NCI-H1105 treated with DMSO at 0.1 percent for 48 hours (cell line): ENCODE measurements at regions not wholly inside any gene's neighbourhood (a gene's known extent, or its start where the extent isn't known, plus 50 kb on each side); places are given as distances from the start of the nearest gene placed in this dataset.

Experiments
- DNase-seq: peaks from one replicate; lab custom pipeline; 2025; lab: John Stamatoyannopoulos, UW

DNA sequence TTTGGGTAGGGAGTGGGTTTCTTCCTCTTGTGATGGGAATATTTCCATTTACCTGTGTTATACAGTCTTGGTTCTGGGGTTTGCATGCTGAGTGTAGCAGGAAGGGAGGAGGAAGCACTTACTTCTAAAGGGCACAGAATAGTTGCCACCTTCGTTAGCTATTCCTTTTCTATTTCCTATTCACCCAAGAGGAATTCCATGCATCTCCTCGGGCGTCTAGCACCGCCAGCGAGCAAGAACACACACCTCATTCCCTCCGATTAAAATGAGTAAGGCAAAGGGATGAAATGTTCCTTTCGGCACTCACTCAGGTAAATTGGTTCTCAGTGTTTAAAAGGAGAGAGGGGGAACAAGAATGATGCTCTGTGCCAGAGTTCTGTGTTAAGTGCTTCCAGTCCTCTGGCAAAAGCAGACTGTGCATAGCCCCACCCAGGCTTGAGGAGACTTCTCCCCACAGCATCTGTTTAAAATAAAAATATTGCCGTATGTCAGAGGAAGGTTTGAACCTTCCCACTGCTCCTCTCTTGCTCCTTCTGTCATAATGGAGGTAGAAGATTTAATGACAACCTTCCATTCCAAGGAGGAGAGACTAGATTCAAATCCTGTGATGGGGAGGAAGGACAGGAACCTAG is 351.4 kb downstream of the PTTG2 start:
- DNase-seq, result no peak

DNA sequence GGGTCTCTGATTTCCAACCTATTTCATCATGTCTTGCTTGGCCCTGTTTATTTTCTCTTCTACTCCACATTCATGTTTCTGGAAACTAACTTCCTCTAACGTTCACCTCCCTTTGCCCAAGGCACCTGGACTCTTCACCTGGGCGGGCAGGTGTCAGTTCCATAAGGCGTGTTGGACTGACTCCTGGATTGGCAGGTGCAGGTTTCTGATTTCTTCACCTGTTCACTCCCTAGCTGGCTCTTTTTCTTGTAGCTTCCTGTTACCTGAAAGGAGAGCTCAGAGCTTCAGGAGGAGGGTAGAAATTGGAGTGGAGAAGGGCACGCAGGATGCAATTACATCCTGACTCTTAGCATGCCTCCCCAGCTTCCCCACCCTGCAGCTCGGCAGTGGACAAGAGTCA is 350.8 kb upstream of the KLF3 start:
- DNase-seq, result peak; percentile 93

DNA sequence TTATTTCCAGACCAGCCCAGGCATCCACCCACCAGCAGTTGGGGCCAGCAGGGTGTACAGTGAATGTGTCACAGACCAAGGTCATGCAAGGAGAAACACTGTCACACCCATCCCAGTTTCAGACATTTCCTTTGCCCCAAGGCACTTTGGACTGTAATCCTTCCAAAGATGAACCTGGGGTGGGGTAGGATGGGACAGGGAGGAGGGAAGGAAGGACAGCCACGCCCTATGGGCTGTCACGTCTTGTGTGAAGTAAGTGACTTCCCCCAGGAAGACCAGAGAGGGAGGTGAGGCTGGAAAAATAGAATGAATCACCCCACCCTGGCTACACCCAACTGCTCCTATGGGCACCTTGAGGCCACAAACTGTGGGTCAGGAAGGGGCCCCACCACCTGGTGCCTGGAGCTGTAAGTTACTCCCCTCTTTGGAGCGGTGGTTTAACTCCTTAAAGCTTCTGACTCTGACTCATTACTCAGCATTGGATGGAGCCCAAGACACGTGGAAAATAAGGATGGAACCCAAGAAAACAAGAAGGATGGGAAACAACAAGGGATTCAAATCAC is 349.9 kb upstream of the KLF3 start:
- DNase-seq, result no peak

DNA sequence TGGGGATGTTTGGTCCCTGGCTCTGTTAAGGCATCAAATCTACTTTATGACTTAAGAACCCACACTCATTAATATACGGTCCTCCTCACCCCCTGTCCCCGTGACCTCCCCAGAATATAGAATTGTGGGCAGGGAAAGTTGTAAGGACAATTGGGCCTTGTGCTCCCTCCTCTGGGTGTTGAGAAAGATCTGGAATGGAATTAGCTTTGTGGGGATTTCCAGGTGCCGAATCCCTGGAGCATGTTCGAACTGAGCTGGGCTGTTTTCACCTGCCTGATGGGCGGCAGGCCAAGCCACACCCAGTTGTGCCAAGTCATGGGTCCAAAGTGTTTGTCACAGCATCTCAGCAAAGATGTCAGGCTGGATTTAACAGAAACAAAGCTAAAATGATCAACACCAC is 349.3 kb upstream of the KLF3 start:
- peak; percentile 72 for DNase-seq

DNA sequence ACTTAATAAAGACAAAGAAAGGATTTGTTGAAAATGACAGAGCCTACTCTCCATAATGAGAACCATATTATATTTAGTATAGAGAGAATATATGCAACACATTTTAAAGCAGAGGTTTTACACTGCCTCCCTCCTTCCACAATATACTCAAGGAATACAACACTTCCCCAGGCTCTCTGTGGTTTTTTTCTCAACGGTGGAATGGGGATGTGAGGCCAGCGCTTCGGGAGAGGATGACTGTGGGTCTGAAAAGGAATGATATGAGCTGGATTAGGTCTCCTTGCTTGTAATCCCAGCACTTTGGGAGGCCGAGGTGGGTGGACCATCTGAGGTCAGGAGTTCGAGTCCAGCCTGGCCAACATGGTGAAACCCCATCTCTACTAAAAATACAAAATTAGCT is 348.7 kb upstream of the KLF3 start:
- DNase-seq, result no peak

DNA sequence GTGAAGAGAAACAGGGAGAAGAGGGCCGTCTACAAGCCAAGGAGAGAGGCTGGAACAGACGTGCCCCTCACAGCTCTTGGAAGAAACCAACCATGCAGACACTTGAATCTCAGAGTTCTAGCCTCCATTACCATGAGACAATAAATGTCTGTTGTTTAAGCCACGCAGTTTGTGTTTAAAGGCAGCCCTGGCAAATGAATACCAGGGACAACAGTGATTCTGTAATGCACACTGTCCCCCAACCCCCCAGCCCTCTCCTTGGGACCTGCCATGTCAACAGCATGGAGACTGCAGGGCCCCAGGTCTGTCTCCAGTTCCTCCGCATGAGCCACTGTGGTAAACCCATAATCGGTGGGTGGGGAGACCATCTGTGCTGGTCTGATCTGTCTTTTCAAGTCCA is 348.0 kb upstream of the KLF3 start:
- DNase-seq, result no peak

DNA sequence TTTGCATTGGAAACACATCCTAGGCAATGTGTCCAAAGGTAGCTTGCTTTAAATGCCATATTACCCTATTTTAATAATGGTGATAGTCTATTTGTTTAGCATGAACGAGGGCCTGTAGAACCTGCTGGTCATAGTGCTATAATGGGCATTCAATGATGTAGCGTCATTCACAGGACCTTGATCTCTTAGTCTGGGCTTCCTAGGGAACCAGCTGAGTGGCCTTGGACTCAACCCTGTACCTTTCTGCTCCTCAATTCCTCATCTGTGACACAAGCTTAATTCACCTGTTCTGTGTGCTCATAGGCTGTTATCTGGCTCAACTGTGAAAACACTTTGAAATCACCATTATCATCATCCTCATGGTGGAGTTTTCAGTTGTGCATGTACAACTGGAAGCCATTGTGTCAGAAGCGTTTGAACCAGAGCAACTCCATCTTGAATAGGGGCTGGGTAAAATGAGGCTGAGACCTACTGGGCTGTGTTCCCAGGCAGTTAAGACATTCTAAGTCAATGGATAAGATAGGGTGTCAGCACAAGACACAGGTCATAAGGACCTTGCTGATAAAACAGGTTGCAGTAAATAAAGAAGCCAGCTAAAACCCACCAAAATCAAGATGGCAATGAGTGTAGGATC is 346.8 kb upstream of the KLF3 start:
- no peak for DNase-seq

DNA sequence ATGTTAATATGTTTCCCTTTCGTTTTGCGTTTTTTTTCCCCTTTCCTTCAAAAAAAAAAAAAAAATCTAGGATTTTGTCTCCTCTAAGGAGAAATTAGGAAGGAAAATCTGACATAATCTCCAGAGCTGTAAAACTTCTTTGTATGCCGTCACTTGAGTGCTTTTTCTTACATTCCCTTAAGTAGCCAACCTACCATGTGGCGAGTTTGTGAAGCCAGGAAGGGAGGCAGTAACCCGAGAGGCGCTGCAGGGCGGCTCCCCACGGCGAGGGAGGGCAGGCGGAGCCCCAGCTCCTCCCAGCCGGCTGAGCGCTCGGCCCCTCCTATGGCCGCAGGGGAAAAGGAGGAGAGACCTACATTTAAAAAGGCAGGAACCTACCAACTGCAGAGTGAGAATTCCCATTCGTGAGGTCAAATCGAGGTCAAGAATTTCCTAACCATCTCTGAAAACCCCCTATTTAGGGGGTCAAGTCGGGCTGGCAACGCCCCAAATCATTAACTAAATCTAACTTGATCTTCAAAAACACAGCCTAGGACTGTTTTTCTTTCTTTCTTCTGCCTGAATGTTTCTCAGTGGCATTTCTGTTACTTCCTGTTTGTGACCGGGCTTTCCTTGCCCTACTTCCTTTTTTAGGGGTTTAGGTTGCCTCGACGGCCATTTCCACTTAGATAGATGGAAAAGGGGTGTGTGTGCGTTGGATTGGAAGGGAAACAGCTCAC is 345.1 kb upstream of the KLF3 start:
- DNase-seq, result peak; percentile 77

DNA sequence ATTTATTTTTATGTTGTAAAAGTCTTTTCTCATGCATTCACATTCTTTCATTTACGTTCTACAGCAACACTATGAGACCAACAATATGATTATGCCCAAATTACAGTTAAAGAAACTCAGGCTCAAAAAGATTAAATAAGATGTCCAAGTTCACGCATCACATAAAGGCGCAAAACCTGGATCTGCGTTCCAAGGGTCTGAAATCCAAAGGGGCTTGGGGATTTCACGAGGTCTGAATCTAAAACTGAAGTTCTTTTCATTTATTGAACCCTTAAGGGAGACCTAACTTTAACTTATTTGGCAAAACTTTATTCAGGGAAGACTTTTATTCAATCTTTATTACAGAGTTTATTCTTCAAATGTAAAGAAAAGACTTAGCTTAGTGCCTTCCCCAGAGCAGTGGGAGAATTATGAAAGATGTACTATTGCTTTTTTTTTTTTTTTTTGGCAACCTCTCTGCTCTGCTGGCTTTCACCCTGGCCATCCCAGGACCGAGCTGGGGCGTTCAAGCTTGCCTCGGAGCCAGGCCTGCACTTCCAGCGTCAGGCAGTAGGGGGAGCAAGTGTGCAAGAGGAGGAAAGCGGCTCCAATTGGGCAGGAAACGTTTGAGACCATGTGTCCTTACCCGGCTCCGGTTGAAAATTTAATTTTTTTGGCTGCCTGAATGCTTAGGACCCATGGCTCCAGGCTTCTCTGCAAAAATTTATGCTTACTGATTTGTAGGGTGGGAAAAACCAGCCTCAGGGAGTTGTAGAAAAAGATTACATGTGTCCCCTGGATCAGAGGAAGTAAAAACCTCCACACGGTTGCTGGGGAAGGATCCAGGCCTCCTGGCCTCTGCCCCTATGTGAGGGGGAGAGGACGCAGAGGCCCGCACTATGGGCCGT is 344.3 kb upstream of the KLF3 start:
- DNase-seq, result peak; percentile 59

DNA sequence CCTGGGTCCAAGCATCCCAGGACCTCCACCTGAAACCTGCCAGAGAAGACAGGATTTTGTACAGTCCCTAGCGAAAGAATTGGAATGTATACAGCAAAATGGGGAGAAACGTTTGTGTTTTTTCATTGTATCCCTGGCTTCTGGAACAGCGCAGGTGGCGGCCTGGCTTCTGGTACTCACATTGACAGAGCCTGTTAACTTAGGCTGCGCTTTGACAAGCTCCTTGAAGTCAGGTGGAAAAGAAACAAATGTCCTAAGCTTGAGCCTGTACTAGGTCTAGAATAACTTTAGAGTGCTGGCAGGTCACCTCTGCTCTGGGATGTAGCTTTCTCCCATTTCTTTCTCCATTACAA is 343.7 kb upstream of the KLF3 start:
- no peak for DNase-seq

DNA sequence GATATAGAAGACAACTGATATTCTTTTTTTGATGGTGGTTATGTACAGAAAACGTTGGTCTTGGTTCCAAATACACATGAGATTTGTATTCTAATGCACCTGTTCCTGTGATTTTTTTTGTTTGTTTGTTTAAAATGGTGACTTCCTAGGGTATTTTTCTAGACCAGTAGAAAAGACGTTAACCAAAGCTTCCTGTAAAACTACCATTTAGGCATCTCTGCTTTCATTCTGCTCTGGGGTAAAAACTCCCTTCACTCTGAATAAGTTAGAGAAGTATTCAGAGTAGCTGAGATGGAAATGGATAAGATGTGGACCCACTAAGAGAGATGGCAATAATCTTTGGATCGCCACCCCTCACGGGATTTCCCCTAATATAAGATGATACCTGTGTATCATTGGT is 343.2 kb upstream of the KLF3 start:
- no peak for DNase-seq

DNA sequence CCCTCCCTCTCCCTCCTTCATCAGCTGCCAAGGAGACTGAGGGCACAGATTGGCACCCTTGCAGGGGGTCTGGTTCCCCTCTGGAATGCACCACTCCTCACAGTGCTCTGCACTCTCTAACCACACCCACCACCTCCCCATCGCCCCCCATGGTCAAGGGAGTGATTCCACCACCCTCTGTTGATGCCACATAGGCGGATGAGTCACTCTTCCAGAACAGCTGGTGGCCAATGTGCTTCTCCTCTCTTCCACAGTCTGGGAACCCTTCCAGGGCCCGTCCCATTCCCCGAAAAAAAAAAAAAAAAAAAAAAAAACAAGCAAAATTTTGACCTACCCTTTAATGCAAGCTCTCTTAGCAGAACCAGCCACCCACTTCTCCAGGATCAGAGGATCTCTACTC is 341.3 kb upstream of the KLF3 start:
- no peak for DNase-seq

DNA sequence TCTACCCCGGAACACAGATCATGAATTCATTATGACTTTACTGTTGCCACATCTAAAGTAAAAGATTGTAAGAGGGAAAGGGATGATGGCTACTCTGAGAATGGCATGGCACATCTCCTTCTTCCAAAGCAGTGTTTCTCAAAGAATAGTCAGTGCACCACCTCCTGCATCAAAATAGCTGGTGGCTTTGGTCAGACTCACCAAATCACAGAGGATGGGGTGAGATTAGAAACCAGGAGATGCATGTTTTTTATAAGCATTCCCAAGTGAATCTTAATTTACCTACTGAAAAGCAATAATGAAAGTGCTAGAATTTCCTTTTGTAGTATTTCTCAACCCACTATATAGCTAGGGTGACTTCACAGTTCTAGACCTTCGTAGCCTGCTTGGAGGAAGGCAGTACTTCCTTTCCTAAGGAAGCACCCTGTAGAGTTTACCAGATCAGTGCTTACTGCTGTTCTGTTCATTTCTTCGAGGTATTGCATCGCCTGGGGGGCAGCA is 340.8 kb upstream of the KLF3 start:
- DNase-seq, result no peak

DNA sequence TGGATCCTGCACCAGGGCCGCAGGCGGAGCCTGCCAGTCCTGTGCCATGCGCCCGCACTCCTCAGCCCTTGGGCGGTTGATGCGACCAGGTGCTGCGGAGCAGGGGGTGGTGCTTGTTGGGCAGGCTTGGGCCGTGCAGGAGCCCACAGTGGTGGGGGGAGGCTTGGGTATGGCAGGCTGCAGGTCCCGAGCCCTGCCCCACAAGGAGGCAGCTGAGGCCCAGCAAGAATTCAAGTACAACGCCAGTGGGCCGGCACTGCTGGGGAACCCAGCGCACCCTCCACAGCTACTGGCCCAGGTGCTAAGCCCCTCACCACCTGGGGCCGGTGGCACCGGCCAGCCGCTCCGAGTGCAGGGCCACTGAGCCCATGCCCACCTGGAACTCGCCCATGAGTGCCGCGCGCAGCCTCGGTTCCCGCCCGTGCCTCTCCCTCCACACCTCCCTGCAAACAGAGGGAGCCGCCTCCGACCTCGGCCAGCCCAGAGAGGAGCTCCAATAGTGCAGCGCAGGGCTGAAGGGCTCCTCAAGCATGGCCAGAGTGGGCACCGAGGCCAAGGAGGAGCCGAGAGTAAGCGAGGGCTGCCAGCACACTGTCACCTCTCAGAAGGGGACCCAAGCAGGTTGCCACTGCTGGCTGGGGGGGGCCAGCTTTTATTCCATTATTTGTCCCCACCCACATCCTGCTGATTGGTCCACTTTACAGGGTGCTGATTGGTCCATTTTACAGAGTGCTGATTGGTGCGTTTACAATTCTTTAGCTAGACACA is 339.0 kb upstream of the KLF3 start:
- DNase-seq, result no peak

DNA sequence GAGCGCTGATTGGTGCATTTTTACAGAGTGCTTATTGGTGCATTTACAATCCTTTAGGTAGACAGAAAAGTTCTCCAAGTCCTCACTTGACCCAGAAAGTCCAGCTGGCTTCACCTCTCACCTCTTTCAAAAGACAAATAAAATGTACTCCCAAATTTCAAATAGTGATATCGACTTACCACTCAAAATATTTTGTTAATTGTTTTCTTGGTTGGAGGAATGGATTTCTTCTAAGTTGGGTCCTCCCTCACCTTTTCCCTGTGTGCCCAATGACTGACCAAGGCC is 338.4 kb upstream of the KLF3 start:
- no peak for DNase-seq

DNA sequence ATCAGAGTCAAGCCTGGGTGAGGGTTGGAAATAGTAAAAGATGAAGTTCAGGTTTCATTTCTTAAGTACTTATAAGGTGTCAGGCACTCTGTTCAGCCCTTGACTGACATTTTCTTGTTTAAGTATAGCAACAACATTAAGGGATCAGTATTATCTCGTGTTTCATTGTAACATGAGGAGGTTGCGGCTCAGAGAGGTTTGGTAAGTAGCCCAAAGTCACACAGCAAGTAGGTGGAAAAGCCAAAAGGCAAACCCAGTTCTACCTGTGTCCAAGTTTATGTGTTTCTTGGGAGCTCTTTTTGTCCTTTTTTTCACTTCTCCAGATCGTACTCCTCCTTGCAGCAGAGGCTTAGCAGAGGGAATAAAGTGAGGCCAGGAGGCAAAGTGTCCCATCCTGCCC is 337.5 kb upstream of the KLF3 start:
- no peak for DNase-seq

DNA sequence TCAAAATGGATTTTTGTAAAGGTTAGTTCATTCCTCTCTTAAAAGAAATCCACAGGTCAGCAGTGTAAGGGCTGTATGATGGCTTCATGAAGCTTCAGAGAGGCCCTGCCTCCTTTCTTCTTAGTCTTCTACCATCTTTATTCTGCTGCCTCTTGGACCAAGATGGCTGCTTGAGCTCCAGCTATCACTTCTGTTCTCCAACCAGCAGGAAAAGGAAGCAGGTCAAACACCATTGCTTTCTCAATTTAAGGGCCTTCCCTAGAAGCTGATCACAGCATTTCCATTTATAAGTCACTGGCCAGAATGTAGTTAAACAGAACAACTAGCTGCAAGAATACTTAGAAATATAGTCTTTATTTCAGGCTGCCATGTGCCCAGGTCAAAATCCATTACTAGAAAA is 336.8 kb upstream of the KLF3 start:
- DNase-seq, result no peak

DNA sequence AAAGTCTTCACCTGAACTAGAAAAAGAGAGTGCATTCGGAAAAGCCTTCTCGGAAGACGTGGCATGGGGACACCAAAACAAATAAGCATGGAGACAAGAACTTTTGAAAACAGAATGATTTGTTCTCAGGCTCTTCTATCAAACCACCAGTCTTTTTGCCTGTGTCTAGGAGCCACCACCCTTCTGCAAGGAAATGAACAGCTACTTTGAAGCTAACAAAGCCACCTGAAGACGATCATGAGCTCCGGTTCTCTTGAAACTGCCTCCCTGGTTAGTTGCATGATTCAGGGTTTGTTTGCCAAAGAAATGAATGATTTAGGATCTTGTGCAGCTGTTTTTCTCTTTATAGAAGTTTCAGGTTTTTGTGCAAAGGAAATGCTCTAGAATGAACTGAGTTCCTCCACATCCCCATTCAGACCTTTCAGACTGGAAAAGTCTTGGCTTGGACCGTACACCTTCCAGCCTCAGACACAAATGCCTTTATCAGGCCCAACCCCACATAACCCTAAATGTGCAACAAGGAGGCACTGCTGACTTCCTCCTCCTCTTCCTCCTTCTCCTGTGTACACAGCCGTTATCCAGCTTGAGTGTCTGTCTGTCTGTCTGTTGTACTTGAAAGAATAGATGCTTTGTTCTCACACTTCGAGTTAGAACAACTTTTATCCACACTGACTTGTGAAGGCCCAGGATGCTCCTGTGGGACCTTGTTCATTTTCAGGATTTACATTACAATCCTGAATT is 334.8 kb upstream of the KLF3 start:
- no peak for DNase-seq

DNA sequence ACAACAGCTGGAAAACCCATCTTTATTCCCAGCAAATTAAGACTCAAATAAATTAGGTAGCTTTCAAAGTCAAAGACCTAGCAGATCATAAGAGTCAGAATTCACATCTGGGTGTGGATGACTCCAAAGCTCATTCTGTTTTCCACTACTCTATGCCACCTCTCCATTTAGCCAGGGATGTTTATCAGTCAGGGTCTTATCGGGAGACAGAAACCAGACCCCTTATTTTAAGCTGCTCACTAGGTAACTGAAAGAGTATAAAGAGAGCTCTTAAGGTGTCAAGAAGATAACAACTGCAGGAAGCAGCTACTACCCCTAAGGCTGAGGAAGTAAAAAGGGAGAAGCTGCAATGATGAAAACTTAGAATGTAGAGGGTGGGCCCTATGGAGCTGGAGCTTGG is 333.7 kb upstream of the KLF3 start:
- DNase-seq, result no peak

DNA sequence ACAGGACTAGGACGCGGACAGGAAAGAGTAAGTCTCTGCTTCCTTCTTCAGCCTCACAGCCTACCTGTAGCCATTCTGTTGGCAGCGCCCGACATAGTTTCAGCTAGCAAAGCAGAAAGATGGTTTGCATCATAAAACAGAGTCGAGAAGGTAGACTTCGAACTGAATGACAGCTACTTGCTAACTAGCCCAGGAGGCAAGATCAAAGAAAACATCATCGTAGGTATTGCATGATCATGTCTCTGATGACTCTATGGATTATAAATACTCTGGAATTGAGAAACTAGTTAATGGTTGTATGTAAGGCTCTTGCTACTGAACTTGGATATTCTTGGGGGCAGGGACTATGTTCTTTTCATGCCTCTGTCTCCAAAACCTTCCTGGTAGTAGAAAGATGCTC is 333.1 kb upstream of the KLF3 start:
- DNase-seq, result no peak

DNA sequence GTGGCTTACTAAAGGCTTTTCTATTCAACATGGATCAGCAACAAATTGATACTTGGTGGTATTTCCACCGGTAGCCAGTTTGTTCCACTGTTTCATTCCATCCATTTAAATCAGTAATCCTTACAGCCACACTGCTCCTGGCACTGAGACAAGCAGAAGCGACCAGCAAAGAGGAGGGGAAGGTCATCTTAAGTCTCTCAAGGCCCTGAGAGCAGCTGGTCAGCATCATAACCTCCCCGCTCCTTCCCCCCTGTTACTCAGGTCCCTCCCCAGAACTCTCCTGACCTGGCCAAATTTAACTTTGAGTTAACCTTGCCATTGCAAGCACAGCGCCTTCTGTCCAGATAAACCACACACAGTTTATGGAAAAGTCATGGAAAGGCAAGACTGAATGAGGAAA is 331.3 kb upstream of the KLF3 start:
- no peak for DNase-seq
